ENCODE measurements at regions not wholly inside any gene's neighbourhood (a gene's known extent, or its start where the extent isn't known, plus 50 kb on each side); places are given as distances from the start of the nearest gene placed in this dataset.

DNA sequence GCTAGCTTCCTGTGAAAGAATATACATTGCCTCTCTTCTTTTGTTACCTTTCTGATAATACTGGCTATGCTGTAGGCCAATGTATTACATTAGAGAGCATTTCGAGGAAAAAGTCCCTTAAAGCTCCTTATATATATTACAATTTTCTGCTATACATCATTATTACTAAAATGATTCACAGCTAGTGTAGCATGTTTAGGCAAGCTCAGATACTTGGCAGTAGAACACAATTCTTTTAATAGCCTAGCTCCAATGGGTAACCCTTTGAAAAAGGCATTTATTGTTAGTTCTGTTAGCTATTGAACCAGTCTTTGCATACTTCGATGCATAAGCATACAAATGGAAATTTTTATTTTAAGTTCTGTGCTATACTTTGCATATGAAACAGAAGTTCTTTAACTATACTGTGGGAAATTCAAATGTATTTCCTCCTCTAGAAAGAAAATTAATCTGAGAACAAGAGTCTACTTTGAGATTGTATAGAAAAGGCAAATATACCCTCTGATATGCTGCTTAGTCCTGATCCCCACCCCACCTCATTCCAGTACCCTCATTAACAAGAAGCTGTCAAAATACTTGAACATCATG is 55.6 kb upstream of the SKAP2 start:
- DNase-seq (ENCODE audit: low spot score): no peak
- Mint-ChIP-seq H3K36me3 (ENCODE audit: low read depth, unreplicated experiment) (no peaks in the 10 kb centered on the region), H3K27ac (ENCODE audit: unreplicated experiment) (no peak overlapping the region), H3K4me3 (ENCODE audit: unreplicated experiment) (no peak overlapping the region), H3K27me3 (ENCODE audit: unreplicated experiment) (no peaks in the 10 kb centered on the region), H3K9me3 (ENCODE audit: unreplicated experiment) (no peaks in the 10 kb centered on the region), H3K4me1 (ENCODE audit: unreplicated experiment) (no peaks in the 10 kb centered on the region)
- TF ChIP-seq, protein P1, sequence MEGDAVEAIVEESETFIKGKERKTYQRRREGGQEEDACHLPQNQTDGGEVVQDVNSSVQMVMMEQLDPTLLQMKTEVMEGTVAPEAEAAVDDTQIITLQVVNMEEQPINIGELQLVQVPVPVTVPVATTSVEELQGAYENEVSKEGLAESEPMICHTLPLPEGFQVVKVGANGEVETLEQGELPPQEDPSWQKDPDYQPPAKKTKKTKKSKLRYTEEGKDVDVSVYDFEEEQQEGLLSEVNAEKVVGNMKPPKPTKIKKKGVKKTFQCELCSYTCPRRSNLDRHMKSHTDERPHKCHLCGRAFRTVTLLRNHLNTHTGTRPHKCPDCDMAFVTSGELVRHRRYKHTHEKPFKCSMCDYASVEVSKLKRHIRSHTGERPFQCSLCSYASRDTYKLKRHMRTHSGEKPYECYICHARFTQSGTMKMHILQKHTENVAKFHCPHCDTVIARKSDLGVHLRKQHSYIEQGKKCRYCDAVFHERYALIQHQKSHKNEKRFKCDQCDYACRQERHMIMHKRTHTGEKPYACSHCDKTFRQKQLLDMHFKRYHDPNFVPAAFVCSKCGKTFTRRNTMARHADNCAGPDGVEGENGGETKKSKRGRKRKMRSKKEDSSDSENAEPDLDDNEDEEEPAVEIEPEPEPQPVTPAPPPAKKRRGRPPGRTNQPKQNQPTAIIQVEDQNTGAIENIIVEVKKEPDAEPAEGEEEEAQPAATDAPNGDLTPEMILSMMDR (IDR thresholded peaks at IDR 0.05; ENCODE audit: unreplicated experiment): no peak

DNA sequence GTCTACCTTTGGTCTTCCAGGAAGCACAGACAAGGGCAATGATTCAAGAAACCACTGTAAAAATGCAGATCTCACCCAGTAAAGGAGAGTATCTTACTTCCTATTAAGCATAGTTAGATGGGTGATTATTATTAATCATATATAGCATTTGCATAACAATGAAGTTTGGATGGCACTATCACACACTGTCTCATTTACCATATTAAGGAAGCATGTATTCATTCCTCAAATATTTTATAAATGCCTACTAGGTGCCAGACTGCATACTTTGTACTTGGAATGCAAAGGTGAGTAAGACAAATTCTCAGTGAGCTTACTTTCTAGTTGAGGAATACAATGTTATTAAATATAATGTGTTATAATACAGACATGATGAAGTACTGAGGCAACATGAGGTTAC is 53.9 kb upstream of the SKAP2 start:
- Mint-ChIP-seq H3K9me3 (ENCODE audit: unreplicated experiment) (no peaks in the 10 kb centered on the region), H3K36me3 (ENCODE audit: low read depth, unreplicated experiment) (no peaks in the 10 kb centered on the region), H3K4me1 (ENCODE audit: unreplicated experiment) (no peaks in the 10 kb centered on the region), H3K4me3 (ENCODE audit: unreplicated experiment) (no peak overlapping the region), H3K27me3 (ENCODE audit: unreplicated experiment) (no peaks in the 10 kb centered on the region), H3K27ac (ENCODE audit: unreplicated experiment) (no peak overlapping the region)
- DNase-seq (ENCODE audit: low spot score): no peak
- TF ChIP-seq, protein P1 (IDR thresholded peaks at IDR 0.05; ENCODE audit: unreplicated experiment): no peak

DNA sequence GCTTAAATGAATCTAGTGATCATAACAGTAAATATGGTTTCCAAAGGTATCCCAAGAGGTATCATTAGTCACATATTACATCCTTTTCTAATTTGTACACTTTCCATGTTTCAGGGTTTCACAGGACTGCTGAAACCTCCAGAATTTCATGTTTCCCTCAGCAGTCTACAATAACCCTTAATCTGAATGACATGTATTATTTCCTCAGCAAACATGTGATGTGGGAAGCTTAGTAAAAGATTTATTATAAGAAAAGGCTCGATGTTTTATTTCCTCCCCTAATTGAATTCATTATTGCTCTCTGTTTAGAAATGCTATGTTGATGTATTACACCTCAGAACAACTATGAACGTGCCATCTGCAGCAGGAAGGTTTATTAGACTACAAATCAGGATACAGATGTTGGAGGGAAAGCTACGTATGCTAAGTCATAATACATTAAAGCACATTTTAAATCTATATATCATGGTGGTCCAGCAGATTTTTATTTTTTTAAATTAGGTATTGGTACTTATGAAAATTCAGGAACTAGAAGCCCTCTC is 52.5 kb upstream of the SKAP2 start:
- Mint-ChIP-seq H3K4me3 (ENCODE audit: unreplicated experiment) (no peak overlapping the region), H3K36me3 (ENCODE audit: low read depth, unreplicated experiment) (no peaks in the 10 kb centered on the region), H3K9me3 (ENCODE audit: unreplicated experiment) (no peaks in the 10 kb centered on the region), H3K4me1 (ENCODE audit: unreplicated experiment) (no peaks in the 10 kb centered on the region), H3K27me3 (ENCODE audit: unreplicated experiment) (no peaks in the 10 kb centered on the region), H3K27ac (ENCODE audit: unreplicated experiment) (no peak overlapping the region)
- no peak for DNase-seq (ENCODE audit: low spot score)
- TF ChIP-seq, protein P1 (IDR thresholded peaks at IDR 0.05; ENCODE audit: unreplicated experiment): no peak

DNA sequence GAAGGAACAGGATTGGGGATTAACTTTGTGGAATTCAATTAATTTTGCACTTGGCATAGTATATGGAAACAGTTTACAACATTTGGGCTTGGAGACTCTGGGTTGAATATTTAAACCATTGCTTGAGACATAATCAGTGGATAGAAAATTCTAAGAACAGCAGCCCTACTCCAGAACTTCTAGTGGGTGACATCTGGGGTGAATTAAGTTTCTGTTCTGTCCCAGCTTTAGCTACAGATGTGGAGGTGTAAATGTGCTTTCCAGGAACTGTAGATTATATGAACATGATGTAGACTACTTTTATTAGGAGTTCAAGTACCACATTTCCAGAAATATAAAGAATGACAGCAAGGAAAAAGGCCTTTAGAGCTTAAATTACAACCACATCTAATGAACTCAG is 51.9 kb upstream of the SKAP2 start:
- no peaks in the 10 kb centered on the region for H3K36me3 Mint-ChIP-seq (ENCODE audit: low read depth, unreplicated experiment)
- H3K9me3 Mint-ChIP-seq (ENCODE audit: unreplicated experiment): no peaks in the 10 kb centered on the region
- DNase-seq (ENCODE audit: low spot score): no peak
- TF ChIP-seq, protein P1 (IDR thresholded peaks at IDR 0.05; ENCODE audit: unreplicated experiment): no peak
- no peaks in the 10 kb centered on the region for H3K27me3 Mint-ChIP-seq (ENCODE audit: unreplicated experiment)
- H3K4me1 Mint-ChIP-seq (ENCODE audit: unreplicated experiment): no peaks in the 10 kb centered on the region
- no peak overlapping the region for H3K27ac Mint-ChIP-seq (ENCODE audit: unreplicated experiment)
- H3K4me3 Mint-ChIP-seq (ENCODE audit: unreplicated experiment): no peak overlapping the region
